ENCODE measurements at regions not wholly inside any gene's neighbourhood (a gene's known extent, or its start where the extent isn't known, plus 50 kb on each side); places are given as distances from the start of the nearest gene placed in this dataset.

- no peak for DNase-seq
Observed at GRCh38 chr15:35663956-35664355, 118.0 kb upstream of the DPH6 start.

GRCh38 chr15:35665896-35666536 lies 120.1 kb upstream of the DPH6 start:
- DNase-seq: no peak

- no peak for DNase-seq
Observed at GRCh38 chr15:35667908-35668307, 121.9 kb upstream of the DPH6 start.

DNA sequence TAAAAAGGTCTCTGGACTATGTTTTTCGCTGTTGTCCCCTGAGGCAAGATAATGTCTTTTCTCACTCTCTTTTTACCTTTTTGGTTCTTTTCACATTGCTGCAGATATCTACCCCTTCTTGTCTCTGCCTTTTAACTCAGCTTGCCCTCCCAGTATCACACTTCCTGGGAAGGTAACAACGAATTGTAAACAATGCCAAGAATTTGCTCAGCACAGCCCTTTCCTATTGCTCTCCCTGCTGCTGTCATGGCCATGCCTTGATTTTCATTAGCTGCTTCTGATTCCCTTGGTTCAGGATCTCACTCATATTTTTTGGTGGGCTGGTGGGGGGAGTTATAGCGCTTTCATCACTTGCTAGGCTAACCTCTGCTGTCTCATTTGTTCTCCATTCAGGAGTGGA lies 123.1 kb upstream of the DPH6 start:
- DNase-seq: no peak

- DNase-seq: no peak
Observed at GRCh38 chr15:35669432-35670045, 123.6 kb upstream of the DPH6 start.

GRCh38 chr15:35671197-35671596 lies 125.2 kb upstream of the DPH6 start:
- DNase-seq: no peak

GRCh38 chr15:35671981-35672380 lies 126.0 kb upstream of the DPH6 start:
- DNase-seq: no peak

GRCh38 chr15:35673093-35673684 lies 127.2 kb upstream of the DPH6 start:
- DNase-seq: no peak

GRCh38 chr15:35674873-35675781 lies 129.2 kb upstream of the DPH6 start:
- peak in 1 of 2 experiments; percentile 24 for DNase-seq

DNA sequence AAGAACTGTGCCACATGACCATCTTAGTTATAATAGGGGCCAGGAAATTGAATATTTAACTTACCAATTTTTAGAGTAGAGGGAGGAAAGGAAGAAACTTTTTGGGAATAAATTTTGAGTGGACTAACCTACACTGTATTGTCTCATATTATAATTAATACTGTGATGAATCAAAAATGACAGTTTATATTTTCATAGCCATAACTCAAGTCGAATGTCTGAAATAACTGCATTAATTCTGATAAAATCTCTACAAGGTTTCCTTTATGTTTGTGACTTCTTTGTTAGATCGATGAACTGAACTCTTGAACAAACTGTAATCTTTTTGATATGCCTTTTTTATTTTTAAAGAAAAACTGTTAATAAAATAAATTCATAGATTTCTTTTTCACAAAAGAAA lies 132.8 kb upstream of the DPH6 start:
- DNase-seq: no peak

- DNase-seq: no peak
Observed at GRCh38 chr15:35679186-35679585, 133.2 kb upstream of the DPH6 start.

DNA sequence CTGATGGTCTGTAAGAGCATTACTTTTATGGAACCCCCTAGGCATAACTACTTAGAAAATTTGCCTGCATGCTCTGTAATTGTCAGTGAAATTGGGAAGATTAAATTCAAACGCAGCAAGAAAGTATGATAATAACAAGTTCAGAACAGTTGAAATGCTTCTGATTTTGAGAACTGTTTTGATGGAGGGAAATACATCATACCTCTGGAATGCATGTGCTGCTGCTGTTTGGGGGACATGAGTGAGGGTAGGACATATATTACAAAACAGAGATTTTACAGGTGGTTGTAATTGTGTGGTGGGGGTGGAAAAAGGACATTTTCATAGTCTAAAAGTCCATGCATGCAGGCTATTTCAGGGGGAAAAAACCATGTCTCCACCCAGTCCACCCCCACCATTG lies 135.0 kb upstream of the DPH6 start:
- no peak for DNase-seq

GRCh38 chr15:35686347-35686746 lies 140.4 kb upstream of the DPH6 start:
- DNase-seq: no peak

GRCh38 chr15:35689266-35689665 lies 143.3 kb upstream of the DPH6 start:
- no peak for DNase-seq

DNA sequence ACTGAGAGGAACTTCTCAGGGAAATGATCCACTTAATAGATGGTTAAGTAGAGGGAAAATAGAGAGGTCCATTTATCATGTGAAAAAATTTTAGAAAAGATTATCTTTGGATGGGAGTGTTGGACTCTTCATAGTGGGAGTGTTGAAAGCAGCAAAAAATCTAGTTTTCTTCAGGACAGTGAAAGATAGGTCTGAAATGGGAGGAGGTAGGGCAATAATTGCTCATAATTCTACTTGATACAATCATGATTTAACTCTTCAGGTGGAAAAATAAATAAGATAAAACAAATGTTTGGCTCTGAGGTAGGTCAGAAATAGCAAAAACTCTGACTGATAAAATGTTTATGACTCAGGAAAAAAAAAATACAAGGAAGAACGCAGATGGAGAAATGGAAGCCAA lies 144.1 kb upstream of the DPH6 start:
- DNase-seq: no peak

GRCh38 chr15:35690698-35691116 lies 144.7 kb upstream of the DPH6 start:
- DNase-seq: no peak

- no peak for DNase-seq
Observed at GRCh38 chr15:35691173-35691761, 145.3 kb upstream of the DPH6 start.

DNA sequence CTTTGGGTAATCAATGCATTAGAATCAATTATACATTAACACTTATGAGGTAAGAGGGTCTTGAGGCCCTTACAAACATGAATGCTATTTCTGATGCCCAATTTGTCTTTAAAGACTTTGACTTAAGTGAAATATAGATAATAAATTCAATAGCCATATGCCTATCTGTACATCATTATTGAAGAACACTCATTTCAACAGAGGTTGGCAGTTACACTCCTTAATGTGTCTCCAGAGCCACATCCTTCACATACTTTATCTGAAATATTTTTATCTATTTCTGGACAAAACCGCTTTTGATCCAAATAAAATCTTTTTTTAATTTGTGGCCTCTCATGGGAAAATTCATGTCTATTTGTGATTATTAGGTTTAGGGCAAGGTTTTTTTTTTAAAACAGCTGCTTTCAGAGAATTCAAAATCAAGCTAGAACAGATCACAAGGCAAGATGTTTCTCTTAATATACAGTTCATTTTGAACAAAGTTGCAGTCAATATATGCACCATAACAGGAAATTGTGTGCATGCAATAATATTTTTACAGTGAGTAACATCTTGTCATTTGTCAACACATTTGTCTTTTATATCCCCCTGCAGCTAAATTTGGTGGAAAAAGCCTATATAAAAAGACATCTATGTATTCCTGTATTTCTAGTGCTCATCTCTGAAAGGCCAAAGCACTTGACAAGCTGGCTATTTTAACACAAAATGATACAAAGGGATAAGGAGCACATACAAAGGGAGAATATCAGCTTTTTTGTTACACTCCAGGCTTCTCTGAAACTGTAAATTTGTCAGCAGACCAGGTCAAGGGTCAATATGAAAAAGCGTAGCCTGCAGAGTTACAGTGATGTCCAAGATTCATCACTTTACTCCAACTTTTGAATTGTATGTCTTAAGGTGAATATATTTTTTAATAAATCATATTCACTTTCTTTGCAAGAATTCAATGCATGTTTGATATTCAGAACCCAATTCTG lies 146.2 kb upstream of the DPH6 start:
- DNase-seq: no peak

- DNase-seq: no peak
Observed at GRCh38 chr15:35693286-35693685, 147.3 kb upstream of the DPH6 start.

GRCh38 chr15:35693886-35694285 lies 147.9 kb upstream of the DPH6 start:
- DNase-seq: no peak

- no peak for DNase-seq
Observed at GRCh38 chr15:35695003-35695402, 149.0 kb upstream of the DPH6 start.

DNA sequence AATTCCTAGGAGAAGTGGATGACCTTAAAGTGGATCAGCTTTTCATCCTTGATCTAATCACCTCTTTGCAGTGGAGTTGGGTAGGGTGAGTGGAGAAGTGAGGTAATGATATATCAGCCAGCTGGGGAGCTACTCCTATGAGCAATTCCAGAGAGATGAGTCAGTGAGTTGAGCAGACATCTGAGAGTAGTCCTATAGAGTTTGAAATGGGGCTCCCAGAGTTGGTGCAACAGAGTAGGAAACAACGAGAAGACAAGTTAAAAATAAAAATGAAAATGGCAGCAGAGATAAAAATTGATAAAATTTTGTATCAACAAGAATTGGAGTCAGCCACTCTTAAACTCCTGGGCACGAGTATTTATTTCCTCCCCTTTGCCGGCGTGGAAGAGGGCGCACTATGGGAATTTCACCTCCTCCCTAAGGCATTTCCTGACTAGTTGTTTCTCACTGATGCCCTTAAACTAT lies 150.8 kb upstream of the DPH6 start:
- no peak for DNase-seq
